ENCODE measurements at regions not wholly inside any gene's neighbourhood (a gene's known extent, or its start where the extent isn't known, plus 50 kb on each side); places are given as distances from the start of the nearest gene placed in this dataset.

DNA sequence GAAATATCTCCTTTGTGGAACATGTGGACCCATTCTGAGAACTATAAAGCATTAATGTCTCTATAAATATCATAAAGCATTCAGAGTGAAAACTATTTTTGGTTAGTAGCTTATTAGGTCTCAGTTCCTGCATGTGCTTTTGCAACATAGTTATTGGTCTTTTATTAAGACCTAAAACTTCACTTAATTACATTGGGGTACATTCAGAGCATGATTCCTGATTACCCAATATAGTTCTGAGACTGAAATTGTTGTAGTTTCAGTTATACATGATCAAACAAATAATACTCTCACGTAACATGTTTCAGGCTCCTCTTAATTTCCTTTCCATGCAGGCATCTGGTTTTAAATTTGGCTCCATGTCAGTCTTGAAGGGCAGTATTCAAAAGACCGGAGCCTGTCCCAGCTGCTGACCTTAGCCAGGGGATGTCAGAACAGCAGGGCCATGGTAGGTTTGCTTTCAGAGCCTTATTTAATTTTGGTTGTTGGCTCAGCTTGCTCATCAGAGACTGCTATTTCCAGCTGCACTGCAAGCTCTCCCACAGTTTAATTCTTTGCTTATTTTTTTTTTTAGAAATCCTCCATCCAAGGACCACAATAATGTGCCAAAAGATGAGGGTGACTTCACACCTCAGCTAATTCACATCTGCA, 447.8 kb upstream of the FZD8 start:
- H3K4me1 ChIP-seq, result no peaks in the 10 kb centered on the region
- H3K4me3 ChIP-seq, result no peak overlapping the region
- TF ChIP-seq, protein P1, sequence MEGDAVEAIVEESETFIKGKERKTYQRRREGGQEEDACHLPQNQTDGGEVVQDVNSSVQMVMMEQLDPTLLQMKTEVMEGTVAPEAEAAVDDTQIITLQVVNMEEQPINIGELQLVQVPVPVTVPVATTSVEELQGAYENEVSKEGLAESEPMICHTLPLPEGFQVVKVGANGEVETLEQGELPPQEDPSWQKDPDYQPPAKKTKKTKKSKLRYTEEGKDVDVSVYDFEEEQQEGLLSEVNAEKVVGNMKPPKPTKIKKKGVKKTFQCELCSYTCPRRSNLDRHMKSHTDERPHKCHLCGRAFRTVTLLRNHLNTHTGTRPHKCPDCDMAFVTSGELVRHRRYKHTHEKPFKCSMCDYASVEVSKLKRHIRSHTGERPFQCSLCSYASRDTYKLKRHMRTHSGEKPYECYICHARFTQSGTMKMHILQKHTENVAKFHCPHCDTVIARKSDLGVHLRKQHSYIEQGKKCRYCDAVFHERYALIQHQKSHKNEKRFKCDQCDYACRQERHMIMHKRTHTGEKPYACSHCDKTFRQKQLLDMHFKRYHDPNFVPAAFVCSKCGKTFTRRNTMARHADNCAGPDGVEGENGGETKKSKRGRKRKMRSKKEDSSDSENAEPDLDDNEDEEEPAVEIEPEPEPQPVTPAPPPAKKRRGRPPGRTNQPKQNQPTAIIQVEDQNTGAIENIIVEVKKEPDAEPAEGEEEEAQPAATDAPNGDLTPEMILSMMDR (IDR thresholded peaks at IDR 0.05), result no peak
- no peak for TF ChIP-seq POLR2A (IDR thresholded peaks at IDR 0.05)
- WGBS, 2 donors, result 51 to 54% methylated on average over 2 of the region's 2 CpGs
- no peaks in the 10 kb centered on the region for H3K9me3 ChIP-seq
- no peaks in the 10 kb centered on the region for H3K27me3 ChIP-seq
- H3K36me3 ChIP-seq (ENCODE audit: low read depth, missing control alignments), result no peaks in the 10 kb centered on the region
- no peak overlapping the region for H3K27ac ChIP-seq
- intact Hi-C loops (cut with DNase I; ENCODE audit: low total_unique reads), result no loop called here
- no peak for DNase-seq

GRCh38 chr10:36087006-36088005, 445.2 kb upstream of the FZD8 start:
- Histone ChIP-seq H3K4me1 (no peaks in the 10 kb centered on the region), H3K4me3 (no peak overlapping the region), H3K27ac (no peak overlapping the region), H3K36me3 (ENCODE audit: low read depth, missing control alignments) (no peaks in the 10 kb centered on the region), H3K9me3 (no peaks in the 10 kb centered on the region), H3K27me3 (no peaks in the 10 kb centered on the region)
- TF ChIP-seq, protein P1 (IDR thresholded peaks at IDR 0.05), result no peak
- TF ChIP-seq POLR2A (IDR thresholded peaks at IDR 0.05), result no peak
- intact Hi-C loops (cut with DNase I; ENCODE audit: low total_unique reads), result no loop called here
- WGBS, 2 donors, result 68 to 70% methylated on average over 10 of the region's 10 CpGs
- DNase-seq, result no peak

GRCh38 chr10:36075196-36075595, 433.1 kb upstream of the FZD8 start:
- no peak overlapping the region for H3K4me3 ChIP-seq
- intact Hi-C loops (cut with DNase I; ENCODE audit: low total_unique reads), result no loop called here
- no peaks in the 10 kb centered on the region for H3K9me3 ChIP-seq
- no peaks in the 10 kb centered on the region for H3K27me3 ChIP-seq
- no peaks in the 10 kb centered on the region for H3K36me3 ChIP-seq (ENCODE audit: low read depth, missing control alignments)
- no peak for TF ChIP-seq POLR2A (IDR thresholded peaks at IDR 0.05)
- TF ChIP-seq, protein P1 (IDR thresholded peaks at IDR 0.05), result no peak
- 77 to 86% methylated on average over 4 of the region's 4 CpGs for WGBS, 2 donors
- H3K4me1 ChIP-seq, result no peaks in the 10 kb centered on the region
- no peak for DNase-seq
- H3K27ac ChIP-seq, result no peak overlapping the region

DNA sequence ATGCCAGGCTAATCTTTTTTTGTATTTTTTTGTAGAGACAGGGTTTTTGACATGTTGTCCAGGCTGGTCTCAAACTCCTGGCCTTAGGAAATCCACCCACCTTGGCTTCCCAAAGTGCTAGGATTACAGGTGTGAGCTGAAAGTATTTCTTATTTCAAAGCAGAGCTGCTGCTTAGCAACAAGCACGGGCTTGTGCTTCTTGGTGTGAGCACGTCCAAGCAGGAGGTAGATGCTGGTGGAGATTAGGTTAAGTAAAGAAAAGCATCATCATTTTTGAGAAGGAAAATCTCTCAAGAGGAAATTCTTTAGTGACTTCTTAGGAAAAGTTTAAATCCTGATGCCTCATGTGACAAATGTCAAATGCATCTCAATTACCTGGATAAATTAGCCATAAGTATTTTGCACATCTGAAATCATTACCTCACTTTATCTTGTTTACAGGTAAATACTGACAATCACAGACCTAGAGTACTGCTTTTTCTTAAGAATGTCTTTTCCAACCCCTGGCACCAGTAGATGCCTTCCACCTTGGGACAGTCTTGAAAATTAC, 431.8 kb upstream of the FZD8 start:
- intact Hi-C loops (cut with DNase I; ENCODE audit: low total_unique reads), result no loop called here
- WGBS, 2 donors, result 68 to 87% methylated on average over 2 of the region's 2 CpGs
- no peak for DNase-seq

More for the DNA sequence above, 431.8 kb upstream of the FZD8 start:
- Histone ChIP-seq H3K4me1 (no peaks in the 10 kb centered on the region), H3K36me3 (ENCODE audit: low read depth, missing control alignments) (no peaks in the 10 kb centered on the region), H3K27ac (no peak overlapping the region), H3K9me3 (no peaks in the 10 kb centered on the region), H3K27me3 (no peaks in the 10 kb centered on the region), H3K4me3 (no peak overlapping the region)
- TF ChIP-seq, protein P1 (IDR thresholded peaks at IDR 0.05), result no peak
